H1 (cell line): ENCODE measurements at regions not wholly inside any gene's neighbourhood (a gene's known extent, or its start where the extent isn't known, plus 50 kb on each side); places are given as distances from the start of the nearest gene placed in this dataset.

Experiments
- POLR2AphosphoS5 ChIP-seq: IDR thresholded peaks from 2 replicates; pipeline ENCODE4 v1.6.1; 2011; ENCODE audit warnings: low read depth, low read length
- SUZ12 ChIP-seq: fragments of 200-600 bp; sonication (generic); IDR thresholded peaks from 2 replicates; pipeline ENCODE4 v1.6.1; 2012; ENCODE audit warnings: mild to moderate bottlenecking, inconsistent platforms, low read length, moderate library complexity, mixed read lengths
- TEAD4 ChIP-seq: IDR thresholded peaks from 2 replicates; pipeline ENCODE4 v1.6.1; 2012; ENCODE audit warnings: low read depth, low read length, inconsistent platforms, mixed read lengths

- TF ChIP-seq TEAD4 = no peak
- no peak for TF ChIP-seq POLR2AphosphoS5
- TF ChIP-seq SUZ12 = no peak
- TF ChIP-seq, all 59 proteins: peak for 2
These were observed 224.2 kb downstream of the RCHY1 start (continued) for GRCh38 chr4:75289914-75290582.
